T-helper 2 cell (primary cell): ENCODE measurements at regions not wholly inside any gene's neighbourhood (a gene's known extent, or its start where the extent isn't known, plus 50 kb on each side); places are given as distances from the start of the nearest gene placed in this dataset.

Experiments
- DNase-seq, 5 experiments: peaks; one replicate each; pipeline versions ENCODE4 v3.0.0 to v3.0.0-alpha.2; 2012 to 2022

GRCh38 chr2:223529696-223530095 lies 72.5 kb downstream of the SCG2 start:
- no peak for DNase-seq

- DNase-seq = no peak
Measured at GRCh38 chr2:223530811-223531210, 71.3 kb downstream of the SCG2 start.

- DNase-seq = no peak
Measured at GRCh38 chr2:223532161-223532560, 70.0 kb downstream of the SCG2 start.

GRCh38 chr2:223532712-223533111 lies 69.4 kb downstream of the SCG2 start:
- no peak for DNase-seq

GRCh38 chr2:223536546-223536945 lies 65.6 kb downstream of the SCG2 start:
- no peak for DNase-seq

GRCh38 chr2:223537115-223537514 lies 65.0 kb downstream of the SCG2 start:
- no peak for DNase-seq

GRCh38 chr2:223537651-223538601 lies 64.2 kb downstream of the SCG2 start:
- DNase-seq = no peak

- no peak for DNase-seq
Measured at GRCh38 chr2:223538920-223539440, 63.2 kb downstream of the SCG2 start.

- no peak for DNase-seq
Measured at GRCh38 chr2:223541546-223541945, 60.6 kb downstream of the SCG2 start.

GRCh38 chr2:223542501-223542900 lies 59.7 kb downstream of the SCG2 start:
- DNase-seq = no peak

GRCh38 chr2:223545406-223545805 lies 56.8 kb downstream of the SCG2 start:
- no peak for DNase-seq

- no peak for DNase-seq
Measured at GRCh38 chr2:223545830-223546229, 56.3 kb downstream of the SCG2 start.
